HEK293T (cell line): ENCODE measurements at regions not wholly inside any gene's neighbourhood (a gene's known extent, or its start where the extent isn't known, plus 50 kb on each side); places are given as distances from the start of the nearest gene placed in this dataset.

ENCODE experiments used
- ARNT ChIP-seq: fragments of 450-650 bp; IDR thresholded peaks from 2 replicates; pipeline ENCODE4 v1.6.1; 2017; ENCODE audit warnings: mild to moderate bottlenecking
- BHLHE40 ChIP-seq: fragments of 450-650 bp; IDR thresholded peaks from 2 replicates; pipeline ENCODE4 v1.6.1; 2016; ENCODE audit warnings: mild to moderate bottlenecking, moderate library complexity, borderline replicate concordance
- CTBP1 ChIP-seq: fragments of 450-650 bp; IDR thresholded peaks from 2 replicates; pipeline ENCODE4 v1.6.1; 2016; ENCODE audit warnings: borderline replicate concordance
- ELF4 ChIP-seq: fragments of 450-650 bp; IDR thresholded peaks from 2 replicates; pipeline ENCODE4 v1.6.1; 2017; ENCODE audit warnings: antibody characterized with exemption
- FOXK2 ChIP-seq: fragments of 450-650 bp; IDR thresholded peaks from 2 replicates; pipeline ENCODE4 v1.6.1; 2016; ENCODE audit warnings: mild to moderate bottlenecking
- FOXM1 ChIP-seq: fragments of 450-650 bp; IDR thresholded peaks from 2 replicates; pipeline ENCODE4 v1.6.1; 2017; ENCODE audit warnings: mild to moderate bottlenecking, borderline replicate concordance
- HDGF ChIP-seq: fragments of 450-650 bp; IDR thresholded peaks from 2 replicates; pipeline ENCODE4 v1.6.1; 2017; ENCODE audit warnings: antibody characterized with exemption, borderline replicate concordance
- LEF1 ChIP-seq: fragments of 450-650 bp; IDR thresholded peaks from 2 replicates; pipeline ENCODE4 v1.6.1; 2017; ENCODE audit warnings: mild to moderate bottlenecking, borderline replicate concordance
- NFRKB ChIP-seq: fragments of 450-650 bp; IDR thresholded peaks from 2 replicates; pipeline ENCODE4 v1.6.1; 2016; ENCODE audit warnings: mild to moderate bottlenecking, moderate library complexity
- SP1 ChIP-seq: fragments of 450-650 bp; IDR thresholded peaks from 2 replicates; pipeline ENCODE4 v1.6.1; 2017
- SUZ12 ChIP-seq: fragments of 450-650 bp; IDR thresholded peaks from 2 replicates; pipeline ENCODE4 v1.6.1; 2016; ENCODE audit warnings: mild to moderate bottlenecking
- TARDBP ChIP-seq: fragments of 450-650 bp; IDR thresholded peaks from 2 replicates; pipeline ENCODE4 v1.6.1; 2016

GRCh38 chr14:61636291-61636690 is 59.0 kb upstream of the HIF1A start:
- TF ChIP-seq TARDBP (no peak), LEF1 (no peak), SUZ12 (no peak), NFRKB (no peak), FOXM1 (no peak), BHLHE40 (no peak), CTBP1 (no peak), ELF4 (no peak), ARNT (no peak), SP1 (no peak), HDGF (no peak), FOXK2 (no peak)
